MM.1S (cell line): ENCODE measurements at regions not wholly inside any gene's neighbourhood (a gene's known extent, or its start where the extent isn't known, plus 50 kb on each side); places are given as distances from the start of the nearest gene placed in this dataset.

Source experiments
- DNase-seq: peaks from one replicate; pipeline ENCODE4 v3.0.0-alpha.2; 2015
- H2AFZ ChIP-seq: fragments of 300-600 bp; sonication (generic); 2 replicates; pipeline ENCODE4 v1.6.0; 2016; ENCODE audit warnings: antibody characterized with exemption, low read length
- H3F3A ChIP-seq: fragments of 300-600 bp; sonication (generic); 2 replicates; pipeline ENCODE4 v1.6.1; 2016; ENCODE audit warnings: mild to moderate bottlenecking, antibody characterized with exemption, low read length, moderate library complexity, mixed read lengths; ENCODE audit not compliant: insufficient read depth
- H3K27ac ChIP-seq: fragments of 300-600 bp; sonication (generic); 2 replicates; pipeline ENCODE4 v1.5.1; 2016; ENCODE audit warnings: mild to moderate bottlenecking, low read length
- H3K27me3 ChIP-seq: fragments of 300-600 bp; sonication (generic); replicated peaks from 2 replicates; pipeline ENCODE4 v1.6.0; 2016; ENCODE audit warnings: low read length; ENCODE audit not compliant: insufficient read depth
- H3K36me3 ChIP-seq: fragments of 300-600 bp; sonication (generic); replicated peaks from 2 replicates; pipeline ENCODE4 v1.6.1; 2016; ENCODE audit warnings: mild to moderate bottlenecking, low read length, mixed read lengths; ENCODE audit not compliant: insufficient read depth
- H3K4me1 ChIP-seq: fragments of 300-600 bp; sonication (generic); 2 replicates; pipeline ENCODE4 v1.6.1; 2016; ENCODE audit warnings: low read length, mixed read lengths
- H3K4me2 ChIP-seq: fragments of 300-600 bp; sonication (generic); 2 replicates; pipeline ENCODE4 v1.6.0; 2016; ENCODE audit warnings: low read depth, low read length
- H3K4me3 ChIP-seq: fragments of 300-600 bp; sonication (generic); 2 replicates; pipeline ENCODE4 v1.5.1; 2016; ENCODE audit warnings: low read length, mixed read lengths
- H3K79me2 ChIP-seq: fragments of 300-600 bp; sonication (generic); 2 replicates; pipeline ENCODE4 v1.6.1; 2016; ENCODE audit warnings: mixed run types, low read length, mixed read lengths
- H3K9ac ChIP-seq: fragments of 300-600 bp; sonication (generic); 2 replicates; pipeline ENCODE4 v1.6.1; 2016; ENCODE audit warnings: low read length, mixed read lengths
- H3K9me2 ChIP-seq: fragments of 300-600 bp; sonication (generic); replicated peaks from 2 replicates; pipeline ENCODE4 v1.6.1; 2016; ENCODE audit warnings: mild to moderate bottlenecking, low read length, mixed read lengths; ENCODE audit not compliant: insufficient read depth
- H3K9me3 ChIP-seq: fragments of 300-600 bp; sonication (generic); replicated peaks from 2 replicates; pipeline ENCODE4 v1.6.1; 2016; ENCODE audit warnings: mild to moderate bottlenecking, low read length, mixed read lengths; ENCODE audit not compliant: insufficient read depth
- H4K20me1 ChIP-seq: fragments of 300-600 bp; sonication (generic); 2 replicates; pipeline ENCODE4 v1.6.1; 2016; ENCODE audit warnings: mild to moderate bottlenecking, low read length, moderate library complexity, mixed read lengths; ENCODE audit not compliant: insufficient read depth
- EZH2 ChIP-seq: fragments of 300-600 bp; sonication (generic); optimal IDR thresholded peaks from 2 replicates; pipeline ENCODE3; 2017; ENCODE audit warnings: low read depth, mild to moderate bottlenecking, antibody characterized with exemption, low read length, mixed read lengths
- EZH2phosphoT487 ChIP-seq: fragments of 300-600 bp; sonication (generic); IDR thresholded peaks from 2 replicates; pipeline ENCODE4 v1.6.1; 2018; ENCODE audit warnings: antibody characterized with exemption, low read length
- TF ChIP-seq, protein P1 (sequence below): fragments of 300-600 bp; sonication (generic); IDR thresholded peaks from 2 replicates; pipeline ENCODE4 v1.5.1; 2016; ENCODE audit warnings: antibody characterized with exemption, low read length, mixed read lengths

GRCh38 chr15:35769656-35770055 is 223.7 kb upstream of the DPH6 start:
- H3K9ac ChIP-seq: no peak overlapping the region
- H3K27ac ChIP-seq: no peak overlapping the region
- H2AFZ ChIP-seq: no peak overlapping the region
- TF ChIP-seq EZH2 (no peak), EZH2phosphoT487 (no peak)
- TF ChIP-seq, protein P1, sequence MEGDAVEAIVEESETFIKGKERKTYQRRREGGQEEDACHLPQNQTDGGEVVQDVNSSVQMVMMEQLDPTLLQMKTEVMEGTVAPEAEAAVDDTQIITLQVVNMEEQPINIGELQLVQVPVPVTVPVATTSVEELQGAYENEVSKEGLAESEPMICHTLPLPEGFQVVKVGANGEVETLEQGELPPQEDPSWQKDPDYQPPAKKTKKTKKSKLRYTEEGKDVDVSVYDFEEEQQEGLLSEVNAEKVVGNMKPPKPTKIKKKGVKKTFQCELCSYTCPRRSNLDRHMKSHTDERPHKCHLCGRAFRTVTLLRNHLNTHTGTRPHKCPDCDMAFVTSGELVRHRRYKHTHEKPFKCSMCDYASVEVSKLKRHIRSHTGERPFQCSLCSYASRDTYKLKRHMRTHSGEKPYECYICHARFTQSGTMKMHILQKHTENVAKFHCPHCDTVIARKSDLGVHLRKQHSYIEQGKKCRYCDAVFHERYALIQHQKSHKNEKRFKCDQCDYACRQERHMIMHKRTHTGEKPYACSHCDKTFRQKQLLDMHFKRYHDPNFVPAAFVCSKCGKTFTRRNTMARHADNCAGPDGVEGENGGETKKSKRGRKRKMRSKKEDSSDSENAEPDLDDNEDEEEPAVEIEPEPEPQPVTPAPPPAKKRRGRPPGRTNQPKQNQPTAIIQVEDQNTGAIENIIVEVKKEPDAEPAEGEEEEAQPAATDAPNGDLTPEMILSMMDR: no peak
- no peaks in the 10 kb centered on the region for H4K20me1 ChIP-seq
- no peak for DNase-seq
- no peak overlapping the region for H3K4me3 ChIP-seq
- H3K27me3 ChIP-seq: no peaks in the 10 kb centered on the region
- no peaks in the 10 kb centered on the region for H3K79me2 ChIP-seq
- H3K9me2 ChIP-seq: no peaks in the 10 kb centered on the region
- no peaks in the 10 kb centered on the region for H3K36me3 ChIP-seq
- no peaks in the 10 kb centered on the region for H3K4me1 ChIP-seq
- H3K4me2 ChIP-seq: no peak overlapping the region
- no peaks in the 10 kb centered on the region for H3F3A ChIP-seq
- H3K9me3 ChIP-seq: no peaks in the 10 kb centered on the region

- Histone ChIP-seq H3K4me3 (no peak overlapping the region), H3K9me3 (no peaks in the 10 kb centered on the region), H3F3A (no peaks in the 10 kb centered on the region), H3K27me3 (no peaks in the 10 kb centered on the region), H3K9me2 (no peaks in the 10 kb centered on the region), H2AFZ (no peak overlapping the region), H3K9ac (no peak overlapping the region), H3K4me2 (no peak overlapping the region), H3K79me2 (no peaks in the 10 kb centered on the region), H3K36me3 (no peaks in the 10 kb centered on the region), H3K4me1 (no peaks in the 10 kb centered on the region), H3K27ac (no peak overlapping the region), H4K20me1 (no peaks in the 10 kb centered on the region)
- TF ChIP-seq EZH2phosphoT487: no peak
- no peak for TF ChIP-seq EZH2
- TF ChIP-seq, protein P1: no peak
- DNase-seq: no peak
These were observed 225.9 kb upstream of the DPH6 start for GRCh38 chr15:35771746-35772442.

DNA sequence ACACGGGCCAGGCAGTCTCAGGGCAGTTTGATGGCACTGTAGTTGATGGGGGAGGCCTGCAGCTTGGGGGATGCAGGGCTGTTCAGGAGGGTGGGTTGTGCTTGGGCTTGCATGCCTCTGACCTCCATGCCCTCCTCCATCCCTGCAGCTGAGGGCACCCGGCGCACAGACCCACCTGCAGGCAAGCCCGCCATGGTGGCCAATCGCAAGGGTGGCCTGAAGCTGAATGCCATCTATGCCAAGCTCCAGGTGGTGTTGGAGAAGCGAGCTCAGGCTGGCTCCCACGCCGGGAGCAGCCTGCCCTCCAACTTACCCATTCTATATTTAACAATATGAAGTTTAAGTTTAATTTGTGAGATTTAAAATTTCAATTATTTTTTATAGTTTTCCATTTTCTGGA is 228.7 kb upstream of the DPH6 start:
- no peaks in the 10 kb centered on the region for H3K9me3 ChIP-seq
- no peaks in the 10 kb centered on the region for H3K36me3 ChIP-seq
- H3K79me2 ChIP-seq: no peaks in the 10 kb centered on the region
- H3K4me3 ChIP-seq: no peak overlapping the region
- H3K27ac ChIP-seq: no peak overlapping the region
- H2AFZ ChIP-seq: no peak overlapping the region
- no peak overlapping the region for H3K9ac ChIP-seq
- no peaks in the 10 kb centered on the region for H3K4me1 ChIP-seq
- H3K4me2 ChIP-seq: no peak overlapping the region
- no peak for TF ChIP-seq EZH2phosphoT487
- TF ChIP-seq, protein P1: no peak
- no peak for TF ChIP-seq EZH2
- H3F3A ChIP-seq: no peaks in the 10 kb centered on the region
- no peaks in the 10 kb centered on the region for H3K27me3 ChIP-seq
- no peak for DNase-seq
- H3K9me2 ChIP-seq: no peaks in the 10 kb centered on the region
- no peaks in the 10 kb centered on the region for H4K20me1 ChIP-seq
